HFF-Myc (cell line): ENCODE measurements at regions not wholly inside any gene's neighbourhood (a gene's known extent, or its start where the extent isn't known, plus 50 kb on each side); places are given as distances from the start of the nearest gene placed in this dataset.

Experiments
- DNase-seq: peaks from one replicate; pipeline ENCODE4 v3.0.0-alpha.2; 2011; ENCODE audit warnings: low read depth; ENCODE audit errors: extremely low read depth
- H3K4me3 ChIP-seq: replicated peaks from 2 replicates; pipeline ENCODE4 v1.5.1; 2011; ENCODE audit warnings: low read depth, mild to moderate bottlenecking, control low read depth, low read length
- TF ChIP-seq, protein P1 (sequence below): IDR thresholded peaks from 2 replicates; pipeline ENCODE4 v1.5.1; 2012; ENCODE audit warnings: mild to moderate bottlenecking, low read depth, low read length, control low read depth; ENCODE audit errors: missing control alignments

DNA sequence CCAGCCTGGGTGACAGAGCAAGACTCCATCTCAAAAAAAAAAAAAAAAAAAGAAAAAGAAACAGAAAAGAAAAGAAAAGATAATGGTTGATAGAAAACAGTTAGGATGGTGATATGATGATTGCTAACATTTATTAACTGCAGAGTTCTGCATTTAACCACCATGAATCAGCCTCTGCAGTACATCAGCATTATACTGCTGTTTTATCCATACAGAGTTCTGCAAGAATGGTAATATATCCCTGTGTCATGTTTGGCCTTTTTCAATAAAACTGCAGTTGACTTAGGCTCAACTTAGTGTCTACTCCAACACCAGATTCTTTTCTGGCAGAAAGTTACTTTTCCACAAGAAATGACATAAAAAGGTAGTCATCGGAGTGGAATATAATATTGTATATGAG, 62.6 kb downstream of the DUSP6 start:
- no peak for DNase-seq
- TF ChIP-seq, protein P1, sequence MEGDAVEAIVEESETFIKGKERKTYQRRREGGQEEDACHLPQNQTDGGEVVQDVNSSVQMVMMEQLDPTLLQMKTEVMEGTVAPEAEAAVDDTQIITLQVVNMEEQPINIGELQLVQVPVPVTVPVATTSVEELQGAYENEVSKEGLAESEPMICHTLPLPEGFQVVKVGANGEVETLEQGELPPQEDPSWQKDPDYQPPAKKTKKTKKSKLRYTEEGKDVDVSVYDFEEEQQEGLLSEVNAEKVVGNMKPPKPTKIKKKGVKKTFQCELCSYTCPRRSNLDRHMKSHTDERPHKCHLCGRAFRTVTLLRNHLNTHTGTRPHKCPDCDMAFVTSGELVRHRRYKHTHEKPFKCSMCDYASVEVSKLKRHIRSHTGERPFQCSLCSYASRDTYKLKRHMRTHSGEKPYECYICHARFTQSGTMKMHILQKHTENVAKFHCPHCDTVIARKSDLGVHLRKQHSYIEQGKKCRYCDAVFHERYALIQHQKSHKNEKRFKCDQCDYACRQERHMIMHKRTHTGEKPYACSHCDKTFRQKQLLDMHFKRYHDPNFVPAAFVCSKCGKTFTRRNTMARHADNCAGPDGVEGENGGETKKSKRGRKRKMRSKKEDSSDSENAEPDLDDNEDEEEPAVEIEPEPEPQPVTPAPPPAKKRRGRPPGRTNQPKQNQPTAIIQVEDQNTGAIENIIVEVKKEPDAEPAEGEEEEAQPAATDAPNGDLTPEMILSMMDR: no peak

DNA sequence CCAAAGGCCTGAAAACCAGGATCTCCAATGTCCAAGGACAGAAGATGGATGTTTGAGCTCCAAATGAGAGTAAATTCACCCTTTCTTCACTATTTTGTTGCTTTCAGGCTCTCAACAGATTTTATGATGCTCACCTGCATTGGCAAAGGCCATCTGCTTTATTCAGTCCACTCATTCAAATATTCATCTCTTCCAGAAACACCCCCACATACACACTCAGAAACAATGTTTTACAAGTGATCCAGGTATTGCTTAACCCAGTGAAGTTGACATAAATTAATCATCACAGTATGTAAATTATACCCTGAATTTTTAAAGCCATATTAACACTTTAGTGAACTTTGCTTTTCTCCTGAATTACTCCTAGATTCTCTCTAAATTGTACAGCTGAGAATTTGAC, 63.3 kb downstream of the DUSP6 start:
- TF ChIP-seq, protein P1: no peak
- H3K4me3 ChIP-seq: no peak overlapping the region
- no peak for DNase-seq

More for the DNA sequence above, 62.6 kb downstream of the DUSP6 start:
- no peak overlapping the region for H3K4me3 ChIP-seq

DNA sequence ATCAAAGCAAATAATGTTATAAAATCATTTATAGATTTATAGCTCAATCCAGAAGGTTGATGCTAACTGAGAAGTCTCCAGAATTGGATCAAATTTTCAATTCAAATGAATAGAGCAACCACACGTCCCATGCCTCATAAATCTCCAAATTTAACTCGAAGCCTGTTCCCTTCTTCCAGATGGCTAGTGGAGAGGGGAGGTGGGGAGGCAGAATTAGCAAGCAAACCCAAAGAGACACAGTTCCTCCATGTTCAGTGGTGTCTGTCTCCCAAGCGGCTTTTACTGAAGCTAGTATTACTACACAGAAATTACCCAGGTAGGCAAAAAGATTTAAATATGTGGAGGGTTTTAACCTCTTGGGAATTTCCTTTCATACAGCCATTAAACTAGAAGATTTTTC, 65.8 kb downstream of the DUSP6 start:
- H3K4me3 ChIP-seq: no peak overlapping the region
- TF ChIP-seq, protein P1: no peak
- DNase-seq: no peak

DNA sequence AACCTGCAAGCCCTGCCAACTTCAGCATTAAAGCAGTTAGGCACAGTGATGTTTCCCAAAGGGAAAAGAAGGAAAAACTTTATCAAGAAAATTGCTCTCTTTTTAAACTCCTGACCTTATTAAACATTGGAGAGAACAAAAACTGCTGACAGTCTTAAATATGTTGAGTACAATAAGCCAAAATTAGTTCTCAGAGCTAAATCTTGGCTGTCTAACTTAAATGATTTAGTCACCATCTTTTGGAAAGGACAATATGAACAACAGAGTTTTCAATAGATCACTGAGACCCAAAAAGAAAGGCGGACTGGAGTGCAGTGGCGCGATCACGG, 70.8 kb downstream of the DUSP6 start:
- H3K4me3 ChIP-seq: no peak overlapping the region
- TF ChIP-seq, protein P1: no peak
- no peak for DNase-seq

DNA sequence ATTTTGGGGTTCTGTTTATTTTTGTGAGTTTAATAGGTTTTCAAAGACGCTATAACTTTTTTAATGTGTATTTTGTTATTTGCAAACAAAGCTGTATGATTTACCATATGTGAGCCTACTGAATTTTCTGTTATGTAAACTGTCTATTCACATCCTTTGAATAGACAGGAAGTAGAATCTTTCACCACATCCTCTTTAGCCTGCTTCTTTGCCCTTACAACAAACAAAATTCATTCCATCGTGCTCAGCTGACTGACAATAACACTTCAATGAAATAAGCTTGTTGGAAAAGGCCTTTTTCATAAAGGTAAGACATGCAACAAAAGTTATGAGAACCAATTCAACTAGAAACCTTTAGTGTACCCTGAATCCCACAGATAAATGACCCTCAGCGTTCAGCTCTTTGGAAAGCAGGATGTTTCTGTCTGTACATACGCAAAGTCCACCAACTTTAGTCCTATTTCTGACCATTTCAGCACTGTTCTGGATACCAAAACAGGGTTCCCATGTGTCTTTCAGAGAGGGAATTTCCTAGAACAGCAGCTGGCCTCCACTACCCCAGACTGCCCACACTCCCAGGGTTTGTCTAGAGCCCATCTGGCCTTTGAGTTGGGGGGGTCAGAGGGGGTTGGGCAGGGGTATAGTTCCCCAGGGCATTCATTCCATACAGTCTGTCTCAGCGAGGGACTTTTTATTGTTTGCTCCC, 71.3 kb downstream of the DUSP6 start:
- H3K4me3 ChIP-seq: no peak overlapping the region
- no peak for DNase-seq
- TF ChIP-seq, protein P1: no peak

DNA sequence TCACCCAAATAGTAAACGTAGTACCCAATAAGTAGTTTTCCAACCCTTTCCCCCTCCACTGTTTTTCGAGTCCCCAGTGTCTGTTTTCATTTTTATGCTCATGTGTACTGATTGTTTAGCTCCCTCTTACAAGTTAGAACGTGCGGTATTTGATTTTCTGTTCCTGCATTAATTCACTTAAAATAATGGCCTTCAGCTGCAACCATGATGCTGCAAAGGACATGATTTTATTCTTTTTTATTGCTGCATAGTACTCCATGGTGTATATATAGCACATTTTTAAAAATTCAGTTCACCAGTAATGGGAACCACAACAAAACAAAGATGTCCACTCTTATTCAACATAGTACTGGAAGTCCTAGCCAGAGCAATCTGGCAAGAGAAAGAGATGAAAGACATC, 72.8 kb downstream of the DUSP6 start:
- no peak for DNase-seq
- TF ChIP-seq, protein P1: no peak
- H3K4me3 ChIP-seq: no peak overlapping the region

DNA sequence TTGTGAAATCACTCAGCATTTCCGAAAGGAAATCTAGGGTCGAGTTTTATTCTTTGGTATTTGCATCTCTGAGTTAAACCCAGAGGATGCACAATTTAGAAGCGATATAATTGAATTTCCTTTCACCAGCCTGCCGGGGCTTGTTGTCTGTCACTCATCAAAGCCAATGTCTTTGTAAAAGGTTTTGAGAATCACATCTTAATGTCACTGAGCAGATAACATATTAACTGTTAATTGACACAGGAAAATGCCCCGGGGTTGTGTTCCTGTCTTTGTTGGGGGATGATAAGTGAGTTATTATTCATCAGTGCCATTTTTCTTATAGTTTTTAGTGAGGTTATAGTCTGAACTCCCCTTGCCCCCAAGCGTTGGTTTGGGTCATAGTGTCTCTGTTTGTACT, 73.4 kb downstream of the DUSP6 start:
- DNase-seq: no peak

More for the DNA sequence above, 73.4 kb downstream of the DUSP6 start:
- TF ChIP-seq, protein P1: no peak
- no peak overlapping the region for H3K4me3 ChIP-seq
